OCI-LY1 (cell line): ENCODE measurements at regions not wholly inside any gene's neighbourhood (a gene's known extent, or its start where the extent isn't known, plus 50 kb on each side); places are given as distances from the start of the nearest gene placed in this dataset.

ENCODE experiments used
- H2AFZ ChIP-seq: fragments of 200-600 bp; sonication (generic), shearing (Covaris generic); 2 replicates; pipeline ENCODE4 v1.6.0; 2014; ENCODE audit warnings: antibody characterized with exemption, mild to moderate bottlenecking, low read length
- H3F3A ChIP-seq: fragments of 200-600 bp; sonication (generic), shearing (Covaris generic); 2 replicates; pipeline ENCODE4 v1.6.0; 2014; ENCODE audit warnings: mild to moderate bottlenecking, antibody characterized with exemption, low read length, moderate library complexity; ENCODE audit not compliant: insufficient read depth
- H3K27ac ChIP-seq: fragments of 200-600 bp; sonication (generic); 2 replicates; pipeline ENCODE4 v1.5.1; 2014; ENCODE audit warnings: low read length, mixed run types, mild to moderate bottlenecking, low read depth; ENCODE audit not compliant: poor library complexity, severe bottlenecking
- H3K27me3 ChIP-seq: fragments of 200-600 bp; sonication (generic); 2 replicates; pipeline ENCODE4 v1.6.0; 2014; ENCODE audit warnings: antibody characterized with exemption, mild to moderate bottlenecking, low read length, moderate library complexity; ENCODE audit not compliant: insufficient read depth
- H3K36me3 ChIP-seq: fragments of 200-600 bp; sonication (generic); 2 replicates; pipeline ENCODE4 v1.6.1; 2014; ENCODE audit warnings: mild to moderate bottlenecking, antibody characterized with exemption, low read length, moderate library complexity, mixed read lengths; ENCODE audit not compliant: insufficient read depth
- H3K4me1 ChIP-seq: fragments of 200-600 bp; sonication (generic); 2 replicates; pipeline ENCODE4 v1.5.1; 2014; ENCODE audit warnings: mild to moderate bottlenecking, low read length, moderate library complexity; ENCODE audit not compliant: insufficient read depth, severe bottlenecking
- H3K4me2 ChIP-seq: fragments of 200-600 bp; sonication (generic), shearing (Covaris generic); 2 replicates; pipeline ENCODE4 v1.6.1; 2014; ENCODE audit warnings: low read length
- H3K4me3 ChIP-seq: fragments of 200-600 bp; sonication (generic); 2 replicates; pipeline ENCODE4 v1.5.1; 2014; ENCODE audit warnings: low read length, low read depth, mild to moderate bottlenecking, mixed read lengths; ENCODE audit not compliant: poor library complexity, severe bottlenecking
- H3K79me2 ChIP-seq: fragments of 200-600 bp; shearing (Covaris generic); 2 replicates; pipeline ENCODE4 v1.6.1; 2016; ENCODE audit warnings: mixed run types, low read length, mixed read lengths; ENCODE audit not compliant: insufficient read depth
- H3K9ac ChIP-seq: fragments of 200-600 bp; sonication (generic), shearing (Covaris generic); 2 replicates; pipeline ENCODE4 v1.6.1; 2014; ENCODE audit warnings: mild to moderate bottlenecking, low read length, mixed read lengths
- H3K9me2 ChIP-seq: fragments of 200-600 bp; sonication (generic), shearing (Covaris generic); 2 replicates; pipeline ENCODE4 v1.6.1; 2014; ENCODE audit warnings: low read depth, mild to moderate bottlenecking, low read length, mixed read lengths
- H3K9me3 ChIP-seq: fragments of 200-600 bp; shearing (Covaris generic); 2 replicates; pipeline ENCODE4 v1.6.1; 2014; ENCODE audit warnings: low read length, mixed read lengths
- H4K20me1 ChIP-seq: fragments of 200-600 bp; sonication (generic), shearing (Covaris generic); 2 replicates; pipeline ENCODE4 v1.6.0; 2016; ENCODE audit warnings: mild to moderate bottlenecking, low read length; ENCODE audit not compliant: insufficient read depth
- EZH2 ChIP-seq: fragments of 200-600 bp; sonication (generic), shearing (Covaris generic); IDR thresholded peaks from 2 replicates; pipeline ENCODE4 v1.8.0; 2017; ENCODE audit warnings: borderline replicate concordance, mixed run types, mild to moderate bottlenecking, antibody characterized with exemption, low read length, moderate library complexity, mixed read lengths
- TF ChIP-seq, protein P1 (sequence below): fragments of 200-600 bp; sonication (generic), shearing (Covaris generic); IDR thresholded peaks from 2 replicates; pipeline ENCODE4 v1.5.1; 2017; ENCODE audit warnings: mild to moderate bottlenecking, antibody characterized with exemption, low read length, moderate library complexity, mixed read lengths

GRCh38 chr12:19998961-19999804 lies 369.2 kb upstream of the PDE3A start:
- Histone ChIP-seq H3K9ac (no peak overlapping the region), H3K79me2 (no peaks in the 10 kb centered on the region), H2AFZ (no peak overlapping the region), H3K4me3 (no peak overlapping the region), H3K27me3 (no peaks in the 10 kb centered on the region), H4K20me1 (no peaks in the 10 kb centered on the region), H3K27ac (no peak overlapping the region), H3F3A (no peaks in the 10 kb centered on the region), H3K36me3 (no peaks in the 10 kb centered on the region), H3K4me2 (no peak overlapping the region), H3K9me2 (no peaks in the 10 kb centered on the region), H3K4me1 (no peaks in the 10 kb centered on the region), H3K9me3 (no peaks in the 10 kb centered on the region)
- TF ChIP-seq, protein P1, sequence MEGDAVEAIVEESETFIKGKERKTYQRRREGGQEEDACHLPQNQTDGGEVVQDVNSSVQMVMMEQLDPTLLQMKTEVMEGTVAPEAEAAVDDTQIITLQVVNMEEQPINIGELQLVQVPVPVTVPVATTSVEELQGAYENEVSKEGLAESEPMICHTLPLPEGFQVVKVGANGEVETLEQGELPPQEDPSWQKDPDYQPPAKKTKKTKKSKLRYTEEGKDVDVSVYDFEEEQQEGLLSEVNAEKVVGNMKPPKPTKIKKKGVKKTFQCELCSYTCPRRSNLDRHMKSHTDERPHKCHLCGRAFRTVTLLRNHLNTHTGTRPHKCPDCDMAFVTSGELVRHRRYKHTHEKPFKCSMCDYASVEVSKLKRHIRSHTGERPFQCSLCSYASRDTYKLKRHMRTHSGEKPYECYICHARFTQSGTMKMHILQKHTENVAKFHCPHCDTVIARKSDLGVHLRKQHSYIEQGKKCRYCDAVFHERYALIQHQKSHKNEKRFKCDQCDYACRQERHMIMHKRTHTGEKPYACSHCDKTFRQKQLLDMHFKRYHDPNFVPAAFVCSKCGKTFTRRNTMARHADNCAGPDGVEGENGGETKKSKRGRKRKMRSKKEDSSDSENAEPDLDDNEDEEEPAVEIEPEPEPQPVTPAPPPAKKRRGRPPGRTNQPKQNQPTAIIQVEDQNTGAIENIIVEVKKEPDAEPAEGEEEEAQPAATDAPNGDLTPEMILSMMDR, result no peak
- no peak for TF ChIP-seq EZH2

GRCh38 chr12:19999805-20000138 lies 368.6 kb upstream of the PDE3A start:
- H3K9me2 ChIP-seq, result no peaks in the 10 kb centered on the region
- H3K79me2 ChIP-seq, result no peaks in the 10 kb centered on the region
- H3K9me3 ChIP-seq, result no peaks in the 10 kb centered on the region
- H3K9ac ChIP-seq, result no peak overlapping the region
- no peaks in the 10 kb centered on the region for H3K27me3 ChIP-seq
- H3K4me3 ChIP-seq, result no peak overlapping the region
- no peaks in the 10 kb centered on the region for H4K20me1 ChIP-seq
- H3F3A ChIP-seq, result no peaks in the 10 kb centered on the region
- H3K27ac ChIP-seq, result no peak overlapping the region
- H3K4me1 ChIP-seq, result no peaks in the 10 kb centered on the region
- TF ChIP-seq, protein P1, result no peak
- TF ChIP-seq EZH2, result no peak
- H3K36me3 ChIP-seq, result no peaks in the 10 kb centered on the region
- no peak overlapping the region for H2AFZ ChIP-seq
- H3K4me2 ChIP-seq, result no peak overlapping the region

GRCh38 chr12:20000229-20000849 lies 368.0 kb upstream of the PDE3A start:
- Histone ChIP-seq H3K36me3 (no peaks in the 10 kb centered on the region), H3K9me3 (no peaks in the 10 kb centered on the region), H3K79me2 (no peaks in the 10 kb centered on the region), H3K9me2 (no peaks in the 10 kb centered on the region), H3K9ac (no peak overlapping the region), H3K27ac (no peak overlapping the region), H3K4me3 (no peak overlapping the region), H3F3A (no peaks in the 10 kb centered on the region), H3K4me1 (no peaks in the 10 kb centered on the region), H3K27me3 (no peaks in the 10 kb centered on the region), H4K20me1 (no peaks in the 10 kb centered on the region), H2AFZ (no peak overlapping the region), H3K4me2 (no peak overlapping the region)
- TF ChIP-seq EZH2, result no peak
- TF ChIP-seq, protein P1, result no peak
